ENCODE measurements at regions not wholly inside any gene's neighbourhood (a gene's known extent, or its start where the extent isn't known, plus 50 kb on each side); places are given as distances from the start of the nearest gene placed in this dataset.
"Not testable (repeated sequence)": the region's sequence is repeated elsewhere in the genome, so short reads cannot be mapped to it uniquely, and the experiment has no call there.

DNA sequence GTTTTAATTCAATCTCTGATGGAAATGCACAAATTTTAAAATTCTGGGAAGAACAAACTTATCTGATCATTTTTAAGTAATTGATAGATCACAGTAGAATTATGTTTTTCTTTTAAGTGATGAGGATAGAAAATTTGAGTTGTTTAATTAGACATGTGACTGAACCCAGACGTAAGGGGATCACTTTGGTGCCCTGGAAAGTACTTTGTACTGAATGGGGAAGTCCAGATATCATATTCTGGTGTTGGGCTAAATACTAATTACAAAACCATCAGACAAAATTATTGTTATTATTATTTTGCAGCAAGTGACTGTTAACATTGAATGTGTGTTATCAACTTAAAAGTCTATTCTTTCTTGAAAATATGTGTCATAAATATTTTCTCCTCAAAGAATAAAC, 994.6 kb downstream of the TSN start:
- DNase-seq = no peak

DNA sequence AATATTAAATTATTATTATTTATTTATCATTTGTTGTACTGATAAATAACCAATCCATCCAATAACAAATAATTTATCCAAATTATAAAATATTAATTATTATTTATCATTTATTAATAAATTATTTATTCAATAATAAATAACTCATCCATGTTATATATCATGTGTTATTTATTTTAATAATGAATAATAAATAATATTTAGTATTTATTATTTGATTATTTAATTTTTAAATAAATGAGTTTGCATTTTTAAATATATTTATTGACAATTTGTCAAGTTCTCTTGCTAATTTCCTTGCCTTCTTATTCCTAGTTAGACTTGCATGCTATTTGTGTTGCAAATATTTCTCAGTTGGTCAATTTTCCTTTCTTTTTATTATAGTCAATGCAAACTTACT, 995.4 kb downstream of the TSN start:
- DNase-seq = no peak

DNA sequence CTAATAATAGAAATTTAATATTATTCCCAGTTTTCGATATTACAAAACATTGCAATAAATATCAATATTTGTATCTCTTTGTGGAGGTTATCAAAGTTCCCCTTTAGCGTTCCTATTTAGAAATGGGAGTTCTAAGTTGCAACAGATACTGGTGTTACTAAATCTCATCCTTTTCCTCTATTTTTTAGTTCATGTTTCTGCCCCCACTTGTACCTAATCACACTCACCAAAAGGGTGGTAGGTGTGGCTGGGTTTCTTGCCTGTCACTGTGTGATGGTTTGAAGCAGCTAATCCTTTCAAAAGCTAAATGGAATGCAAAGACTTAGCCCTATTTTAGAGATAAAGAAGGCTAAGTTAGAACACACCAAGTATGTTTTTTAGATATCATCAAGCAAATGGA, 997.9 kb downstream of the TSN start:
- DNase-seq = no peak

DNA sequence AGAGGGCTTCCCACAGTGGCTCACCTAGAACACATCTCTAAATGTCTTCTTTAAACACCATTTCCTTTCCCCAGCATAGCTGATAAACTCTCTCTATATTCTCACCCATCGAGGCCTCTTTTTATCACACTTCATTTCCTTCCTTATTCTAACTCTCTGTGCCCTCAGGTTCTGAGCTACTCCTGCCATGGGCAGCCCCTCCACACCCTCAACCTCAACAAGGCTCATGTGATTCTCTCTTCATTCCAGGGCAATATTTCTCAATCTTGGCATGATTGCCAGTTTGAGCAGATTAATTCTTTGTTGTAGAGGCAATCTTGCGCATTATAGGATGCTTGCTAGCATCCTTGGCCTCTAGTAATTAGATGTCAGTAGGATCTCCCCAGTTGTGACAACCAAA, 999.1 kb downstream of the TSN start:
- no peak for DNase-seq

DNA sequence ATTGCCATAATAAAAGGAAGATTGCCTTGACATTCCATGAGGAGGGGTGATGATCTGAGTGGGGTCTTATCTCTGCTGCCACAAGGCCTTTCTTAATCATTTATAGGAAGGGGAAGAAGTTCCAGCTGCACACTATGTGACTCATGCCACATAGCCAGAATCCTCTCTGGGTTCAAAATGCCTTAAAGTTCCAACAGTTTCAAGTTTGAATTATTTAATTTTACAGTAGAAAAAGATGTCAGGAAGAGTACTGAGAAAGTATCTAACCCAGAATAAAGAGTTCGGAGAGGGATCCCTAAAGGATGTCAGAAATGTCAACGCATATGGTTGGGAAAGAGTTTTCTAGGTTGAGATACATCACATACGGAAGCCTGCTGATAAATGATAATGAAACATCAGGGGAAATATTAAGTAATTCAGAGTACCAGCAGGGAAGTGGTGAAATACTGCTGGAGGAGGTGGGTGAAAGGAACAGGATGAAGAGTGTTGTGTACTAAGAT, 999.9 kb downstream of the TSN start:
- no peak for DNase-seq

DNA sequence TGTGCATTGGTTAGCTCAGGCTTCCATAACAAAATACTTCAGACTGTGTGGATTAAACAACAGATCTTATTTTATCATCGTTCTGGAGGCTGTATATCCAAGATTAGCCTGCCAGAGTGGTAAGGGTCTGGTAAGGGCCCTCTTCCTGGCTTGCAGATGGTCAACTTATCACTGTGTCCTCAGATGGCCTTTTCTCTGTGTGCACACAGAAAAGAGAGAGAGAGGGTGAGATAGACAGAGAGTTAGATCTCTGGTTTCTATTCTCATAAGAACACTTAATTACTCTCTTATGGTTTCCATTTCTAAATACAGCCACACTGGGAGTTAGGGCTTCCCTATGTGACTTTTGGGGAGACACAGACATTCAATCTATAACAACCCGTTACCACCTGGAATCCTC, 1003.5 kb downstream of the TSN start:
- no peak for DNase-seq

DNA sequence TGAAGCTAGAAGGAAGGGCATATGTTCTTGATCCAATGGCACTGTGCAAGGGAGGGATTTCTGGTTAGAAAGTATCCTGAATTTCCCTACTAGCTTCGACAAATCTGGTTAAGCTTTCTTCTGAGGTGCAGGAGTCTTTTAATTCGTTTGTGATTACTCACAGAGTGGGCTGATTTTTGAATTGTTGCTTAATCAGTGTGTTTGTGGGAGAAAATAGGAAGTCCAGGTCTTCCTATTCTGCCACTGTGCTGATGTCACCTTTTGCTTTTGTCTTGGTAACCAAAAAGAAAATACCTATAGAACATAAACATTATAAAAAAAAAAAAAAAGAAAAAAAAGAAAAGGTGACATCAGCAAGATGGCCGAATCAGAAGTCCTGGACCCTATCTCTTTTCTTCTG, 1008.6 kb downstream of the TSN start:
- DNase-seq = no peak

DNA sequence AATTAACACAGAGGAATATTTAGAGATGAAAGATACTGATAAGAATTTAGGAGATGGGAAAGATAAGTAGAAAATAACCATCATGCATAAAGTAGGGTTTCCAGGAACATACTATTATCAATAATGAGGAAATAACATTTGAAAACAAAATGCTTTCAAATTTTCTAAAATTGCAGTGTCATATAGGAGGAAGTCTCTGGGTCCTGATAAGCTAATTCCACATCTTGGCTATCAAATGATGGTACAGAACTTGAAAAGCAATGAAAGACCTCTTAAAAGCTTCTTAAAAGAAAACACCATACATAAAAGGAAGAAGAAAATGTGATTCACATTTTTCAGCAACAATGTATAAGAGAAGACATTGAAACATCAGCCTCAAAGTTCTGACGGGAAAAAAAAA, 1024.8 kb downstream of the TSN start:
- DNase-seq = no peak

DNA sequence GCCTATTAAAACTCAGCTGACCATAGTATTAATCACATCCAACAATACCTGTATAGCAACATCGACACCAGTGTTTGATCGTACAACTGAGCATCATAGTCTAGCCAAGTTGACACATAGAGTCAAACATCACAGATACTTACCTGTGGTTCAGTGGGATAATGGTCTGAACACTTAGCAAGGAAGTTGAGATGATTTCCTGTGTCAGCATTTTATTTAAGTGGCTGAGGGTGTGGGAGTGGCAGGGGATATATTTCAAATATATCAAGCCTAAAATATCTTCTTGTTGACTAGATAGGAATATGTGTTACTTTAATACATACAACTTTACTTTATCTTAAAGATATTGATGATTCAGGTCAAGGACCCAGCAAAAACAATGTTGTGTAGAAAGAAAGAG, 1038.6 kb downstream of the TSN start:
- no peak for DNase-seq

DNA sequence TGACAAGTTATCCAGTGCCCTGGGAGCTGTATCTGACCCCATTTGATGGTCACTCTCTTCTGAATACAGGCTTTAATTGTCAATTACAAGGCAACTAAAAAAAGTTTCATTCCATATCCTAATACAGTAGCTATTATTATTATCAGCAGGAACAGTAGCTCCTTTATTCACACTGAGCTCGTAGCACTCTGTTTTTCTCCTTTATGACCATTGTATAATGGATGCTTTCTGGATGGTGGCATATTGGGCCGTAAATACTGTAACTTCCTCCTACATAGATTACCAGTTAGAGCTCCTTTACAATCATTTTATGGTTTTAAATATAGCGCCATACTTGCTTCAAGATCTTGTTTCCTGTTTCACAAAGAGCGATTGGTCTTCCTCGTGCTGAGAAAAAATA, 1040.3 kb downstream of the TSN start:
- no peak for DNase-seq

DNA sequence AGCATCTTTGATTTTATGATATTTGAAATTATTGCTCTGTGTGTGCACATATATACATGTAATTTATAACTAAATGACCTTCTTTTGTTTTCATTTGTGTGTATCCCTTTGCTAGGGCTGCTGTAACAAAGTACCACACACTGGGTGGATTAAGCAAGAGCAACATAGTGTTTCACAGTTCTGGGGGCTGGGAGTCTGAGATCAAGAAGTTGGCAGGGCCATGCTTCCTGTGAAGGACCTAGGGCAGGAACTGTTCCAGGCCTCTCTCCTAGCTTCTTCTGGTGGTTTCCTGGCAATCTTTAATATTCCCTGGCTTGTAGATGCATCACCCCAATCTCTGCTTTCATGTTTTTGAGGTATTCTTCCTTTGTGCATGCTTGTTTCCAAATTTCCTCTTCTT, 1043.9 kb downstream of the TSN start:
- DNase-seq = no peak

DNA sequence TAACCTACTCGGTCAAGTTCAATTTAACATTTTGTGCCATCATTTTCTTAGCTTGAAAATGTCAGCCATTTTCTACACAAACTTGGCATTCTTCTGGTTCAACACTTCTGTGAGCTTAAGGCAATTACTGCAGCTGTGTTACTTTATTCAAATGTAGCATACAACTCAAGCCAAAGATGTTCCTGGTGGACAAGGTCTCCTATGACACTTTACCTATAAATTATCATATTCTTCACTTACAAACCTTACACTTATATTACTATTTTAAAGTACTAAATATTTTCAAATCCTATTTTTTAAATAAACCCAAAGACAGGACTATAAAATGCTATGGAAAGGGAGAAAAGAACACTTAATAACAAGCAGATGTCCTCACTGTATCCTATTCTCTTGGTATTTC, 1045.3 kb downstream of the TSN start:
- no peak for DNase-seq

DNA sequence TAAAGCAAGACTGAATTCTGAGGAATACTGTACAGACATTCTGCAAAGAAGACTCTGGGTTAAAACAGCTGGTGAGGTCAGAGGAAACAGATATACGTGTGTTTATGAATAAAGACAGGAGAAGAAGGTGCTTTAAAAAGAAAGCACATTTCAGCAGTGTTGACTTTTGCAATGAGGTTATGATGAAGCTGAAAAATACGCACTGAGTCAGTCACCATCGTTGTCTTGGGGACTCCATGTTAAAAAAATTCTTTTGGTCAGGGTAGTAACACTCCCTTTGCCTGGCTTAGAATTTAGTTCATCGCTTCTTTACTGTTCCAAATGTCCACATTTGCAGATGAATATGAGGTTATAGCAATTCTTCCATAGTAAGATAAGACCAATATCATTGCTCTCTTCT, 1049.0 kb downstream of the TSN start:
- no peak for DNase-seq

DNA sequence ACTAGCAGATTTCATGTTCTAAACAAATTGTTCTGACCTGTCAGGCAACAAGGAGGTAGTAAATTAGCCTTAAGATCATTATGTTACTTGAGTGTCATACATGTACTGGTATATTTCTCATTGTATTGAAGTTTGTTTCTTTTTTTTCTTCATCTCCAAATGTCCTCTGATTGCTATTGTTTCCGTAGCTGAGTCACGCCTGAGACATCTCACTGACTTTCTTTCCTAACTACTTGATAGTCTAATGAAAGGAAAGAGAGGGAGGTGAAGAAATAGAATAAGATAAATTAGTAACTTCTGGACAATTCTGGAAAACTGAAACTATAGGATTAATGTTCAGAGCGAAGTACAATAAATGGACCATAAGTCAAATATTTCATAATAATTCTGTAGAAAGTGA, 1049.9 kb downstream of the TSN start:
- no peak for DNase-seq

DNA sequence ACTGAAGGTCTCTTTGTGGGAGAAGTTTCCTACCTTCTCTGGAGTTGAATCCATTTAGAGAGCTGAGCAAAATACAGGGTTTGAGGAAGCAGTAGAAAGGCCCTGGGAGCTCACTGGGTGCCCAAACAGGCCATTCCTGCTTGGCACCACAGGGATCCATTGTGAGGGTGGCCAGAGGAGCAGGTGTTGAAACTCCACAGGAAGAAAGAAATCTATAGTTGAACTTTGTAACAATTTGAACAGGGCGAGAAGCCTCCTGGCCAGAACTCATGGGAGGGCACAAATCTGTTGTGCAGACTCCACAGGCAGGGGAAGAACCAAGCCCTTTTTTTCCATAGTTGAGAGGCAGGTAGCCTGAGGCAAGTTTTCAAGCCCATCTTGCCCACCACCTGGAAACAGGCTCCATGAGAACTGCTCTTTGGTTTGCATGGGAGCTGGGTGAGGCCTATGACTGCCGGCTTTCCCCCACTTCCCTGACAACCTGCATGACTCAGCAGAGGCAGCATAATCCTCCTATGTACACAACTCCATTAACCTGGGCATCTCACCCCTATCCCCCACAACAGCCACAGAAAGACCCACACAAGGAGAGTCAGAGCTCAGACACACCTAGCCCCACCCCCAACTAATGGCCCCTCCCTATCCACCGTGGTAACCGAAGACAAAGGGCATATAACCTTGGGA, 1053.0 kb downstream of the TSN start:
- DNase-seq = no peak

DNA sequence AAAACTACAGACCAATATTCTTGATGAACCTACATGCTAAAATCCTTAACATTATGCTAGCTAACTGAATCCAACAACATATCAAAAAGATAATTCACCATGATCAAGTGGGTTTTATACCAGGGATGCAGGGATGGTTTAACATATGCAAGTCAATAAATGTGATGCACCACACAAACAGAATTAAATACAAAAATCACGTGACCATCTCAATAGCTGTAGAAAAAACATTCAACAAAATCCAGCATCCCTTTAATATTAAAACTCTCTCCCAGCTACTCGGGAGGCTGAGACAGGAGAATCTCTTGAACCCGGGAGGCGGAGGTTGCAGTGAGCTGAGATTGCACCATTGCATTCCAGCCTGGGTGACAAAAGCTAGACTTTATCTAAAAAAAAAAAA, 1056.8 kb downstream of the TSN start:
- not testable (repeated sequence) for DNase-seq

DNA sequence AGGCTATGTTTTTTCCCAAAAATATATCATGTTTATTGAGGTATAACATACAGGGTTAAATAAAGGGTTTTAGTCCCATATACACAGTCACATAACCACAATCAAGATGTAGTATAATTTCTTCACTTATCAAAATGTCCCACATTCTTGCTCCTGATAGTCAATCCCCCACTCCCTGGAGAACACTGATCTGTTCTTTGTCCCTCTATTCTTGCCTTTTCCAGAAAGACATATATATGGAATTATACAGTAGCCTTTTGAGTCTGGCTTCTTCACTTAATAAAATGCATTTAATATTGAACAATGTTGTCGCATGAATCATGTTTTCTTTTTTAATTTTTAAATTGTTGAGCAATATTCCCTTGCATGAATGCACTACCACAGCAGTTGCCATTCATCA, 1059.7 kb downstream of the TSN start:
- DNase-seq = no peak

DNA sequence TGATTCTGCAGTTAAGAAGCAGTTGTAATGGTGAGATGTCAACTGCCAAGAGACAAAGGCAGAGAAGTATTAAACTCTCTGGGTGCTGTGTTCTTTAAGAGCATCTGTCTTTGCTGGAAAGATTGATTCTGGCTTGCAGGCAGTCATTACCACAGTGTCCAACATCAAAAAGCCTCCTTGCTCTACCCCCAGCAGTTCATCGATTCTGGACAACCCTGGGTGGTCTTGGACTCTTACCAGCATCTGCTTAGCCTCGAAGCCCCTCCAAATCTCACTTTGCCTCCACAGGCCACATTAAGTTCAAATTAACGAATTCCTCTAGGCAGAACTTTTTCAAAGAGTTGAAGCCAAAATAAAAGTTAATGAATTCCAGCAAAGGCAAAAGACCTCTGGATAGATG, 1061.4 kb downstream of the TSN start:
- no peak for DNase-seq

DNA sequence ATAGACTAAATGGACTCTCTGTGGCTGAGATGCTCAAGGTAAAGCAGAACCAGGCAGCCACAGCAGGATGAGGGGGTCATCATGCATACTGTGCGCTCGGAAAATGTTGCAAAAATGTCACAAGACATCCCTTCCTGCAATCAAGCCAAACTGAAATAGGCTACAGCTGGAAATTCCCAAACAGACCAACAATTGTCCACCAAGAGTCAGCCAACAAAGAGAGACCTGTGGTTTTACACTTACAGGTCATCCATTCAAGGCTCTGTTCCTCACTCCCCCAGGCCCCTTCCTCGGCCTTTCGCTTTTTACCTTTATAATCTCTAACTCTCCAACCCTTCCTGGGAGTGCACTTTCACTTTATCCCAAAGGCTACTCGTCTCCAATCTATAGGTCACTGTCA, 1066.9 kb downstream of the TSN start:
- no peak for DNase-seq

DNA sequence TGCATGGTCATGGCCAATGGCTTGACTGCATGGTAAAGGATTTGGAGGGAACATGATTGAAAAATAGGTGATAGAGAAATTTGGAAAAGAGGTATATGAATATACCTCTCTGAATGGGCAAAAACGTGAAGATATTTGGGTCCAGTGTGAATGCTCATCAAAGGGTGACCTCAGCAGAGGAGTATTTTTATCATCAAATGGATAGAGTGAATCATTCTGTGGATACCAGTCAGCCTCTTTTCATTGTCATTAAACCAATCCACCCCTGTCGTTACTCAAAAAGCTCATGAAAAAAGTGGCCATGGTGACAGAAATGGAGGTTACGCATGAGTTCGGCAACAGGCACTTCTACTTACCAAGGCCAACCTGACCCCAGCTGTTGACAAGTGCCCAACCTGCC, 1074.7 kb downstream of the TSN start:
- no peak for DNase-seq

DNA sequence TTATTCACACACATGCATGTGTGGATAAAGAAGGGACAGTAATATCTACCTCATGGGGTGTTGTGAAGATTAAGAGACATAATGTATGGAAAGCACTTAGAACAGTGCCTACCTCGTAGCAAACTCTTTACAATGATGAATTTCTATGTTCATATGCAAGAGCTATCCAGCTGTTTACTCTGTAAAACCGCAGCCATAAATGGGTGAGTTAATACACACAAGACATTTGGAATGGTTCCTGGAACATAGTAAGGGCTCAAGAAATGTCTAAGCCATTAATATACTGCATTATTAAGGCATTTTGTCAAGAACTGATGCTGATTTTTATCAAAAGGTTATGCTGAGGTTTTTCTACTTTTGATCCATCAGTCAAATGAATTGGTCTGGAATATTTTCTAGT, 1076.2 kb downstream of the TSN start:
- DNase-seq = no peak

DNA sequence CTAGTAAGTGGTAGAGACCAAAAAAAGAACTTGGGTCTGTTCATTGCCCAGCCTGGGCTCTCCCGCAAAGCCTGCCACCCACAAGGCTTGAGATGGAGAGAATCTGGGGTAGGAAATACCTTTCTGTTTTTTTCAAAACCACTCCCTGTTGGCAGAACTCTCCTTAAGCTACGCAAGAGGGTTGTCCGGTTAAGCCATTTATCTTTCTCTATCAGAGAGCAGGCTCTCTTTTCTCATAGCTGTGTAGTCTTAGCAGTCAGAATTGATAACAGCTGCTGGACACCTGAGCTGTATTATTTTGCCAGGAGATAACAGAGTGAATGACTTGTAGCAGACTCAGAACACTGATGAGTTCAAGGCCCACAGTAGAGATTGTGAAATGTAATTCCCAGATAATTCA, 1088.1 kb downstream of the TSN start:
- no peak for DNase-seq

DNA sequence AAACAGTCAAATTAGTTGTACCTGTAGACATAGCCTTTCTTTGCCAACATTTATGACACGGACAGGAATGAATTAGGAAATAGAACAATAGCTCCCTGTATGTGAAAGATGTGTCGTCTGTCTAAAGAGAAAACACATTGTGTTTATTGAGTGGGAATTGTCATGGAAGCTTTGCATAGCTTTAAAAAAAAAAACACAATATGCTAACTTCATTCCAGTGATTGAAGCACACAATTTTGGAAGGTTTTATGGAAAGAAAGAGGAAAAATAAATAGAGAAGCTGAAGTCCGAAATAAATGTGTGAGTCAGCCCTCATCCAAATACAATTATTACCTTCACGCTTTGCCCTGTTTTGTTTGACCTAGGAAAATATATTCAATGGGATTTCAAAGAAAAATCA, 1095.7 kb downstream of the TSN start:
- DNase-seq = no peak

DNA sequence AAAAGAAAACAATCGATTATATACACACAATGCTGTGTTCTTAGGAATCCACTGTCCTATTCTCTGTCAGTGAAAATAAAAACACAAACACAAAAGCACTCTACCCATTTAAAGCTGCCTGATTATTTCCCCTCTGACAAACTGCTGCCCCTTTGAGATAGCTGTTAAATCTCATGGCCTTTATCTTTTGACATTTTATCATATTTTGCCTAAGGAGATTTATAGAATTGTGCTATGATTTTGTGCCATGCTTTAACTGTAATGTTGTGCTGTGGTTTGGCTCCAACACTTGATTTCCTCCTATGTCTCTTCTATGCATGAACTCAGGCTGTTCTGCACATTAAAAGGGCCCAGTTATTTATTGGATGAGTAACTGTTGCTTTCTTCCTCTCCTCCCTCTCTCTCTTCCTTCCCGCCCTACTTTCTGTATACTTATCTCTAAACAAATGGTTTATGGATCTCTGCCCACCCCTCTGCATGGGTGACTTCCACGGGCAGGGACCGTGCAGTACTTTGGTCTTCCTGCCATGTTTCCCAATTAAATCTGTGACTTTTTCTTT, 1096.6 kb downstream of the TSN start:
- DNase-seq = no peak

DNA sequence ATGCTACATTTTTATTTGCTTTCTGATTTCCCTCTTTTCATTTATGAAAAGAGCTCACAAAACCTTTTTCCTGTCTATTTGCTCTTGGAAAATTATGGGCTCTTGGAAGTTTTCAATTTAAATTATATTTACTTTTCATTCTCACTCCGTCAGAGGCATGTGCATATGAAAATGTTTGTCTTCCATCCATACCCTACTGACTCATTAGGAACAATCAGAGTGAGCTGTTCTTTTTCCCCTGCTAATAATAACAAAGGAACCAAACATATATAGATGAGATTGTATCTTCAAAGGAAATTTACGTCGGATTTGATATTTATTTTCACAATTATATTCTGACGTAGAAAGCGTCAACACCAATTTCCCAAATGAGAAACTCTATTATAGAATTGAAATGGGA, 1101.2 kb downstream of the TSN start:
- no peak for DNase-seq
